ENCODE measurements at regions not wholly inside any gene's neighbourhood (a gene's known extent, or its start where the extent isn't known, plus 50 kb on each side); places are given as distances from the start of the nearest gene placed in this dataset.

DNA sequence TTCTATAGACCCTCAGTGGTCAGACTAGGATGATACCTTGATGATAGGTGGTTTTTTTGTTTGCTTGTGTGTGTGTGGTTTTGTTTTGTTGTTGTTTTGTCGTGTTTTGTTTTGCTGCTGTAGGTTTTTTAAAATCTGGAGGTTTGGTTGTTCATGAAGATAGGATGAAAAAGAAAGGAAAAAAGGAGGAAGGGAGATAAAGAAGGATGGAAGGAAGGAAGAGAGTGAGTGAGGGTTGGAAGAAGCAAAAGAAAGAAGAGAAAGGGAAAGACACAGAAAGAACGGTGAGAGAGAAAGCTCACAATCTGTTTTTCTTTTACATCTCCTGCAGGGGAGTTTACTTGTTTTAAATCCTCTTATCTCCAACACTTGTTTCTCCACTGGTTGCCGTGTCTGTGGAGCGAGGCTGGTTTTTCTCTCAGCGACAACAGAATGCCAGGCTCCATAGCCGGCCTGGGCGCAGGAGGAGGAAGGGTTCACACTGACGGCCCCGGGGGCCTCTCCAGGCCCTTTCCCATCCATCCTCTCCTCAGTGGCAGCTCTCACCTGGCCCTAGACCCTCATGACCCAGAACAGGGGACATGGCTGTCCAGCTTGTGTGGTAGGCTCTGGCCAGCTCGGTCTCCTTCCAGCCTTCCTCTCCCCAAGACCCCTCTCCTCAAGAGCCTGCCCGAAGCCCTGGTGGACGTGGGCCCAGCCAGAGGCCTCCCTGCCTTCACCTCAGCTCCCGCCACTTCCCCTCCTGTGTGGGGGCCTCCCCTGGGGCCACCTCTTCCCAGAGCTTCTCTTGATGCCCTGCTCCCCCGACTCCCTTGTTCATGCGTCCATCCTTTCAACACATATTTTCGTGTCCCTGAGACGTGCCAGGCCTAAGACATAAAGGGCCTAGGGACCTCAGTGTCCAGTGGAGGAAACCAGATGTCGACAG, 168.4 kb downstream of the VEGFA start:
- no peak overlapping the region for H3K27ac Mint-ChIP-seq
- no peaks in the 10 kb centered on the region for H3K36me3 Mint-ChIP-seq (ENCODE audit: low read depth)
- DNase-seq, result no peak
- H3K9me3 Mint-ChIP-seq, result no peaks in the 10 kb centered on the region
- ChIA-PET CTCF (no interaction called here), POLR2A (interaction anchor here (1.3 kb wide), 1 partner anchor 14 kb away, joined by 3 read pairs; no protein-coding TSS in a partner anchor)
- H3K4me3 Mint-ChIP-seq, result no peak overlapping the region
- no peaks in the 10 kb centered on the region for H3K4me1 Mint-ChIP-seq
- H3K27me3 Mint-ChIP-seq, result peaks cover 2% of the 10 kb centered on the region

DNA sequence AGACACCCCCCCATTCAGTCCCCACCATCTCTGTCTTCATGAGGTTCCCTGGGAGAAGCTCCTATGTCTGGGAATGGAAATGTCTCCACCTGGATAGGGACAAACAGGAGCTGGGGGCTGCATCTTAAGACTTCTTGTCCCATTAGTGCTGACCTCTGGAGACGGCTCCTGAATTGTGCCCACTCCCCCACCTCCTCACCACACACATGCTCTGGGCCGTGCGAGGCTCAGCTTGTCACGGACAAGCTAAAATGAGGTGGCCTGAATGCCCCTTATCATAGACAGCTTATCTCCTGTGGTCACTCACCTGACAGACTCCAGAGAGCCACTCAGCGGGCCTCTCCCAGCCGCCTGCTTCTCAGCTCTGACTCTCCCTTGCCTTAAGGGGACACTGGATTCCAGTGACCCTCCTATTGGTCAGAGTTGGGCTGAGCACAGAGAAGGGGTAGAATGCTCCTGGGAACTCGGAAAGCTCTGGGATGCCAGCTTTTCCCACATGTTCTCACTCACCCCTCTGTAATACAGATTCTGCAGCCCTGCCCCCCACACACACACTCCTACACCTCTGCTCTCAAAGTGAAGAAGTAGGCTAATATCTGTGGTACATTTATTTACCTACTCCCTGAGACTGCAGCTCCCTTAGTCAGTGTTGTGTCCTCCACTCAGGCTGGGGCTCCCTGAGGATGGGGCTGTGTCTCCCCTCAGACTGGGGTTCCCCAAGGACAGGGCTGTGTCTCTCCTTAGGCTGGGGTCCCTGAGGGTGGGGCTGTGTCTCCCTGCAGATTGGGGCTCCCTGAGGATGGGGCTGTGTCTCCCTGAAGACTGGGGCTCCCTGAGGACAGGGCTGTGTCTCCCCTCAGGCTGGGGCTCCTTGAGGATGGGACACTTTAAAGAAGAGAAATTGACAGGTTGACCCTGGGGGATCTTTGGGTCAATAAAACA, 167.5 kb downstream of the VEGFA start:
- Mint-ChIP-seq H3K27ac (no peak overlapping the region), H3K4me3 (no peak overlapping the region), H3K4me1 (no peaks in the 10 kb centered on the region), H3K27me3 (peaks cover 2% of the 10 kb centered on the region), H3K36me3 (ENCODE audit: low read depth) (no peaks in the 10 kb centered on the region), H3K9me3 (no peaks in the 10 kb centered on the region)
- DNase-seq, result no peak
- POLR2A ChIA-PET, result interaction anchor here (1.3 kb wide), 1 partner anchor 13 kb away, joined by 3 read pairs; no protein-coding TSS in a partner anchor
- CTCF ChIA-PET, result interaction anchor here (0.5 kb wide), 1 partner anchor 184 kb away, joined by 3 read pairs; no protein-coding TSS in a partner anchor

GRCh38 chr6:43936476-43936875, 166.5 kb downstream of the VEGFA start:
- no peak overlapping the region for H3K27ac Mint-ChIP-seq
- ChIA-PET CTCF (no interaction called here), POLR2A (no interaction called here)
- no peak for DNase-seq
- H3K27me3 Mint-ChIP-seq, result peaks cover 2% of the 10 kb centered on the region
- no peaks in the 10 kb centered on the region for H3K36me3 Mint-ChIP-seq (ENCODE audit: low read depth)
- H3K9me3 Mint-ChIP-seq, result no peaks in the 10 kb centered on the region
- H3K4me3 Mint-ChIP-seq, result no peak overlapping the region
- no peaks in the 10 kb centered on the region for H3K4me1 Mint-ChIP-seq

DNA sequence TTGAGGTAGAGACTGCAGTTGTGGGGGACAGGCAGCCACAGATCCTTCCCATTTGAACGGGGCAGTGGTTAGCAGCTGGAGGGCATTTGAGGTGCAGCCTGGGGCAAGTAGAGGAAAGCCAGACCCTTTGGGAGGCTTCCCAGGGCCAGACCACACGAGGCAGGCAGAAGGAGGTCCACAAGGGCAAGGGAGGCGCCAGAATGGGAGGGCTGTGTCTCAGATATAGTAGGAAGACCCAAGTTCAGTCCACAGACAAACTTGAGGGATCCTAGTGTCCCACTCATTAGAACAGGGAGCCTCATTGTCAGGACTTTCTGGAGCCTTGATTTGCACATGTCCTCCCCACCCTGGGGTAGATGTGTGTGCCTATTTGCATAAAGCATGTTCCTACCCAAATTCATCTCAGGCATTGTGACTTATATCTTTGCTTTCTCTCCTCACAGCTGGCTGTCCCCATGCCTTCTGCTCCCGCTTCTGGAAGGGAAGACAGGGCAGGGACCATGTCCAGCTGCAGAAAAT, 166.0 kb downstream of the VEGFA start:
- POLR2A ChIA-PET, result interaction anchor here (0.7 kb wide), 1 partner anchor 180 kb away, joined by 3 read pairs; no protein-coding TSS in a partner anchor
- Mint-ChIP-seq H3K4me1 (no peaks in the 10 kb centered on the region), H3K4me3 (no peak overlapping the region), H3K27ac (no peak overlapping the region), H3K9me3 (no peaks in the 10 kb centered on the region), H3K36me3 (ENCODE audit: low read depth) (no peaks in the 10 kb centered on the region), H3K27me3 (peaks cover 2% of the 10 kb centered on the region)
- CTCF ChIA-PET, result no interaction called here
- DNase-seq, result no peak

- POLR2A ChIA-PET, result interaction anchor here (0.7 kb wide), 1 partner anchor 181 kb away, joined by 3 read pairs; no protein-coding TSS in a partner anchor
- no peak for DNase-seq
- Mint-ChIP-seq H3K27ac (no peak overlapping the region), H3K9me3 (no peaks in the 10 kb centered on the region), H3K27me3 (peaks cover 2% of the 10 kb centered on the region), H3K4me1 (no peaks in the 10 kb centered on the region), H3K4me3 (no peak overlapping the region), H3K36me3 (ENCODE audit: low read depth) (no peaks in the 10 kb centered on the region)
- CTCF ChIA-PET, result interaction anchor here (2.2 kb wide), 1 partner anchor 10 kb away, joined by 8 read pairs; no protein-coding TSS in a partner anchor
Measured at GRCh38 chr6:43934803-43935602, 165.0 kb downstream of the VEGFA start.

DNA sequence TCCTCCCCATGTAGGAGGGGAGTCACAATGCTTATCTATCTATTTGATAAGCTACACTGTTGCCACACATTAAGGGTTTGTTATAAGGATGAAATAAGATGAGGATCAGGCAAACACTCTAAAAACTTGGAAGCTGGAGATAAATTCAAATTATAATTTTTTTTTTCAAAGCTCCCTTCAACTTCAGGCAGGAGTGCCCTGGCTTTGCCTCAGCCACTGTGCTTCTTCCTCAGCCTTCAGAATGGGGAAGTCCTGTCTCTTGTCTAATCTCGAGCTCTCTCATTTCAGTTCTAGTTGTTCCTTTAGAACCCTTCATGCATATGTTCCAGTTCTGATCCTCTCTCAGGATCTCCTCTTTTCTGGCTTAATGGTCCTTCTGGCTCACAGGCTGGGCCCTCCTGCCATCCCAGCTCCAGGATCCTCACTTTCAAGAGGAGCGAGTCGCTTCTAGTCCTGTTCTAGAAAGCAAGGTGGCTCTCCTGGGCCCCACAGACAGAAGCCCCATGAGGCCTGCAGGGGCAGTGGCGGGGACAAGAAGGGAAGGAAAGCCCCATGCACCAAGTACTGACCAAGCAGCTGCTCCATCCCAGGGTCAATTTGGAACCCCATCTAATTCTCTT, 164.3 kb downstream of the VEGFA start:
- no peak for DNase-seq
- ChIA-PET CTCF (interaction anchor here (2.2 kb wide), 1 partner anchor 10 kb away, joined by 8 read pairs; no protein-coding TSS in a partner anchor), POLR2A (interaction anchor here (1.2 kb wide), 1 partner anchor 10 kb away, joined by 3 read pairs; no protein-coding TSS in a partner anchor)
- Mint-ChIP-seq H3K4me1 (no peaks in the 10 kb centered on the region), H3K27me3 (peaks cover 2% of the 10 kb centered on the region), H3K4me3 (no peak overlapping the region), H3K27ac (no peak overlapping the region), H3K9me3 (no peaks in the 10 kb centered on the region), H3K36me3 (ENCODE audit: low read depth) (no peaks in the 10 kb centered on the region)

- no peaks in the 10 kb centered on the region for H3K9me3 Mint-ChIP-seq
- no peaks in the 10 kb centered on the region for H3K36me3 Mint-ChIP-seq (ENCODE audit: low read depth)
- H3K27ac Mint-ChIP-seq, result no peak overlapping the region
- H3K4me1 Mint-ChIP-seq, result peaks cover 2% of the 10 kb centered on the region
- H3K4me3 Mint-ChIP-seq, result no peak overlapping the region
- H3K27me3 Mint-ChIP-seq, result peaks cover 2% of the 10 kb centered on the region
- ChIA-PET POLR2A (interaction anchor here (1.2 kb wide), 1 partner anchor 9 kb away, joined by 3 read pairs; no protein-coding TSS in a partner anchor), CTCF (interaction anchor here (2.2 kb wide), 1 partner anchor 9 kb away, joined by 8 read pairs; no protein-coding TSS in a partner anchor)
- no peak for DNase-seq
Measured at GRCh38 chr6:43933148-43933885, 163.3 kb downstream of the VEGFA start.

DNA sequence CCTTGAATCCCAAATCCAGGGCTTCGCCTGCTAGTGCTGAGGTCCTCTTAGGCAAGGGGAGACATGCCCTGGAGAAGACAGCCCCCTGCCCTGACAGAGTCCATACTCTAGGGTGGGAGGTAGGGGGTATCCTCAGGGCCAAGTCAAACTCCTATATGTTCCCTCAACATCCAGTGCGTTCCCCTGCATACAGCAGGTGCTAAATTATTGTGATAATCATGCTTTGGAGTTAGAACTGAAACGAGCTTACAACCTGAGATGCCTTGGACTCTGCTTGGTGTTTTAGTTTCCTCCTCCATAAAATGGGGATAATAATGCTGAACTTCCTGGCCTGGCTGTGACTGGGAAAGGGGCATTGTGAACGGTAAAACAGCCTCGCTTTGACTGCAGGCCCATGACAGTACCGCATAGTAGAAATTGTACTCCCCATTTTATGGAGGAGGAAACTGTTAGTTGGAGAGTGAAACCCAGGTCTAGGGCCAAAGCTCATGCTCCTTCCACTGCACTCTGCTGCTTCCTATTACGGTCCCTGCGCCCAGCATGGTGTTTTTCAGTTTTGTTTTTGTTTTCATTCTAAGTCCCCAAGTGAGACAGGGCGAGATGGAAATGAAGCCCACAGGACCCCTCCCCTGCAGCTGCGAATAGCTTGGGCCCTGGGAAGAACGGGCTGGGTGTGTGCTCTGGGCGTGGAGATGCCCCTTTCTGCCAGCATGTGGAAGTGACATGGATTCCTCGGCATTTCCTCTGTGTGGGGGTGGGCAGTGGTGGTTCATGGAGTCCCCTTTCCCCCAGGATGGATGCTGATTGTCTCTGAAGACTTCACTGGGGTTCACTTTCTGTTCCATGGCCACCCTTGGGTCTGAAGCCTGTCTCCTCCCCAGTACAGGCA, 162.5 kb downstream of the VEGFA start:
- no peak overlapping the region for H3K4me3 Mint-ChIP-seq
- ChIA-PET CTCF (interaction anchor here (2.2 kb wide), 1 partner anchor 8 kb away, joined by 8 read pairs; no protein-coding TSS in a partner anchor), POLR2A (no interaction called here)
- H3K27me3 Mint-ChIP-seq, result no peaks in the 10 kb centered on the region
- no peaks in the 10 kb centered on the region for H3K9me3 Mint-ChIP-seq
- no peak for DNase-seq
- H3K4me1 Mint-ChIP-seq, result peaks cover 10% of the 10 kb centered on the region
- H3K27ac Mint-ChIP-seq, result no peak overlapping the region
- H3K36me3 Mint-ChIP-seq (ENCODE audit: low read depth), result no peaks in the 10 kb centered on the region

GRCh38 chr6:43931201-43931600, 161.2 kb downstream of the VEGFA start:
- Mint-ChIP-seq H3K27ac (no peak overlapping the region), H3K27me3 (no peaks in the 10 kb centered on the region)
- CTCF ChIA-PET, result interaction anchor here (1.1 kb wide), 1 partner anchor 22 kb away, joined by 4 read pairs; no protein-coding TSS in a partner anchor

DNA sequence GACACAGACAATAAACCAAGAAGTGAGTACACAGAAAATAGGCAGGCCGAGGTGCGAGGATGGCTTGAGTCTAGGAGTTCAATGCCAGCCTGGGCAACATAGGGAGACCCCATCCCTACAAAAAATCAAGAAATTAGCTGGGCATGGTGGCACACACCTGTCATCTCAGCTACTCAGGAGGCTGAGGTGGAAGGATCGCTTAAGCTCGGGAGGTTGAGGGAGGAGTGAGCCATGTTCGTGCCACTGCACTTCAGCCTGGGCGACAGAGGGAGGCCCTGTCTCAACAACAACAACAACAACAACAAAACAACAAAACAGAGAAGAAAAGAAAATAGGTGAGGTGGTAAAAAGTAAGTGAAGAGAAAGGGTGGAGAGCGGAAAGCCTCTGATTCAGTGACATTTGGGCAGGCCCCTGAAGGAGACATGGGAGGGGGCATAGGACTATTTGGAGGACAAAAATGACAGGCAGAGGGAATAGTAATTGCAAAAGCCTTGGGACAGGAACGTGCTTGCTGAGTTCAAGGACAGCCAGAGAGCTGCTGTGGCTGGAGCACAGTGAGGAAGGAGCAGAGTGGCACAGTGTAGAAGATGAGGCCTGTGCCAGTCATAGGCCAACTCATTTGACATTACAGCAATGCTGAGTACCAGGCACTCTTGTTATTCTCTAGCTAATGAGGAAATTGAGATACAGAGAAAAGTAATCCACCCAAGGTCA, 160.6 kb downstream of the VEGFA start:
- no peaks in the 10 kb centered on the region for H3K27me3 Mint-ChIP-seq
- no peak overlapping the region for H3K27ac Mint-ChIP-seq
- H3K4me3 Mint-ChIP-seq, result no peak overlapping the region
- H3K9me3 Mint-ChIP-seq, result no peaks in the 10 kb centered on the region
- CTCF ChIA-PET, result interaction anchor here (1.1 kb wide), 1 partner anchor 22 kb away, joined by 4 read pairs; no protein-coding TSS in a partner anchor
- DNase-seq, result no peak
- H3K36me3 Mint-ChIP-seq (ENCODE audit: low read depth), result no peaks in the 10 kb centered on the region
- POLR2A ChIA-PET, result no interaction called here
- peaks cover 13% of the 10 kb centered on the region for H3K4me1 Mint-ChIP-seq

More at GRCh38 chr6:43931201-43931600, 161.2 kb downstream of the VEGFA start:
- no peak overlapping the region for H3K4me3 Mint-ChIP-seq
- peaks cover 12% of the 10 kb centered on the region for H3K4me1 Mint-ChIP-seq
- H3K36me3 Mint-ChIP-seq (ENCODE audit: low read depth), result no peaks in the 10 kb centered on the region
- POLR2A ChIA-PET, result no interaction called here
- H3K9me3 Mint-ChIP-seq, result no peaks in the 10 kb centered on the region
- DNase-seq, result no peak

Data from activated CD4-positive, alpha-beta memory T cell treated with anti-CD3 and anti-CD28 coated beads, Interleukin-2, amount 10 ng/mL, durations not matched to agents 7 days and 5 days (primary cell).